ENCODE measurements at regions not wholly inside any gene's neighbourhood (a gene's known extent, or its start where the extent isn't known, plus 50 kb on each side); places are given as distances from the start of the nearest gene placed in this dataset.
A peak's percentile ranks its signal among the peaks of the same experiment; 100 is the strongest.

- no peak overlapping the region for H3K4me3 ChIP-seq (replicated peaks in 1 of 2; ENCODE audit: low read depth in 2 of 2, low read length in 2 of 2)
- TF ChIP-seq CTCF (IDR thresholded peaks at IDR 0.05; ENCODE audit: low read depth, low read length) = no peak
- no peak for DNase-seq (ENCODE audit: low read depth in 2 of 2)
Observed at GRCh38 chr1:116211294-116211693, 100.1 kb downstream of the MAB21L3 start.

- TF ChIP-seq CTCF (IDR thresholded peaks at IDR 0.05; ENCODE audit: low read depth, low read length) = no peak
- no peak overlapping the region for H3K4me3 ChIP-seq (replicated peaks in 1 of 2; ENCODE audit: low read depth in 2 of 2, low read length in 2 of 2)
- peak in 1 of 2 donors; percentile 7 for DNase-seq (ENCODE audit: low read depth in 2 of 2)
Observed at GRCh38 chr1:116218922-116219321, 107.7 kb downstream of the MAB21L3 start.

- H3K4me3 ChIP-seq (replicated peaks in 1 of 2; ENCODE audit: low read depth in 2 of 2, low read length in 2 of 2) = no peak overlapping the region
- no peak for DNase-seq (ENCODE audit: low read depth in 2 of 2)
- no peak for TF ChIP-seq CTCF (IDR thresholded peaks at IDR 0.05; ENCODE audit: low read depth, low read length)
Observed at GRCh38 chr1:116219651-116220434, 108.6 kb downstream of the MAB21L3 start.

GRCh38 chr1:116224111-116224510 is 112.9 kb downstream of the MAB21L3 start:
- no peak for TF ChIP-seq CTCF (IDR thresholded peaks at IDR 0.05; ENCODE audit: low read depth, low read length)
- no peak overlapping the region for H3K4me3 ChIP-seq (replicated peaks in 1 of 2; ENCODE audit: low read depth in 2 of 2, low read length in 2 of 2)
- DNase-seq (ENCODE audit: low read depth in 2 of 2) = no peak

- no peak overlapping the region for H3K4me3 ChIP-seq (replicated peaks in 1 of 2; ENCODE audit: low read depth in 2 of 2, low read length in 2 of 2)
- DNase-seq (ENCODE audit: low read depth in 2 of 2) = no peak
- no peak for TF ChIP-seq CTCF (IDR thresholded peaks at IDR 0.05; ENCODE audit: low read depth, low read length)
Observed at GRCh38 chr1:116224561-116224960, 113.4 kb downstream of the MAB21L3 start.

- no peak for TF ChIP-seq CTCF (IDR thresholded peaks at IDR 0.05; ENCODE audit: low read depth, low read length)
- no peak overlapping the region for H3K4me3 ChIP-seq (replicated peaks in 1 of 2; ENCODE audit: low read depth in 2 of 2, low read length in 2 of 2)
- DNase-seq (ENCODE audit: low read depth in 2 of 2) = no peak
Observed at GRCh38 chr1:116226017-116226416, 114.8 kb downstream of the MAB21L3 start.

- TF ChIP-seq CTCF (IDR thresholded peaks at IDR 0.05; ENCODE audit: low read depth, low read length) = no peak
- DNase-seq (ENCODE audit: low read depth in 2 of 2) = no peak
- H3K4me3 ChIP-seq (replicated peaks in 1 of 2; ENCODE audit: low read depth in 2 of 2, low read length in 2 of 2) = no peak overlapping the region
Observed at GRCh38 chr1:116228511-116228910, 117.3 kb downstream of the MAB21L3 start.

Data from cardiac fibroblast (primary cell).